ENCODE measurements at regions not wholly inside any gene's neighbourhood (a gene's known extent, or its start where the extent isn't known, plus 50 kb on each side); places are given as distances from the start of the nearest gene placed in this dataset.

DNA sequence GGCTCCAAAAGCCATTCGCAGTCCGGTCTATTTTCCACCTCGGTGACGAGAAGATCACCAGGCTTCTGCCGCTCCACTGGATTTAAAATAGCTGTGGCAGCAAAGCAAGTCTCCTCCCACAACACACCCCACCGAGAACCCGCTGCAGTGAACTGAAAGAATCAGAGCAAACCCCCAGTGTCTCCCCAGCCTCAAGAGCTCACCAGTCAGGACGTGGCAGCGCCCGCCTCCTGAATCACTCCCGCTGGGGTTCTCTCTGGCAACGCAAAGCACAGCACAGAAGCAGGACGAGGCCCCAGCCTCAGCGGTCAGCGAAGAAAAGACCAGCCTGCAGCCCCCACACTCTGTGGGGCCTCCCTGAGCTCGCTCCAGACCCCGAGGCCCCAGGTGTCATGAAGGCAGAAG is 126.1 kb upstream of the PPP2R2D start:
- Histone ChIP-seq H3K4me3 (ENCODE audit: low read depth, low read length) (no peak overlapping the region), H3K4me1 (ENCODE audit: control insufficient read depth, insufficient read depth, low read length) (no peaks in the 10 kb centered on the region; the same call in 1 of the 2 replicates), H3K9ac (ENCODE audit: low read depth, low read length) (no peak overlapping the region), H3K9me3 (ENCODE audit: control insufficient read depth, insufficient read depth, low read length) (peaks cover 26% of the 10 kb centered on the region), H3K27ac (ENCODE audit: low read depth, low read length) (no peak overlapping the region), H3K27me3 (ENCODE audit: control insufficient read depth, insufficient read depth, low read length) (no peaks in the 10 kb centered on the region), H3K36me3 (ENCODE audit: control insufficient read depth, insufficient read depth, low read length) (no peaks in the 10 kb centered on the region)

DNA sequence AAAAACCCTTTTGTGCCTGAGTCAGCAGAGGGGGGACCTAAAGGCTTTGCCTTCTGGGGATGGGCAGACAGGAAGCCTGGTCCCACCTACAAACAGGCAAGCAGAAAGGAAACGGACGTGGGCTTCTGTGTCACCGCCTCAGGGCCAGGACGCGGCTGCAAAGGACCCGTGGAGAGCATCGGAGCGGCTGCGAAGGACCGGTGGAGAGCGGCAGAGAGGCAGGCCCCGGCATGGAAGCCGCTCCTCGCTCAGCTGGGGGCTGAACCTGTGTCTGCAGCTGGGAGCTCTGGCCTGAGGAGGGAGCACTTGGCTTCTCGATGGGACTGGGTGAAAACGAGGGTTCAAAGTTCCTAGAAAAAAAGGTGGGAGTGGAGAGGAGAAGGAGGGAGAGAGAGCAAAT is 125.4 kb upstream of the PPP2R2D start:
- no peaks in the 10 kb centered on the region for H3K36me3 ChIP-seq (ENCODE audit: control insufficient read depth, insufficient read depth, low read length)
- no peak overlapping the region for H3K9ac ChIP-seq (ENCODE audit: low read depth, low read length)
- peaks cover 26% of the 10 kb centered on the region for H3K9me3 ChIP-seq (ENCODE audit: control insufficient read depth, insufficient read depth, low read length)
- no peak overlapping the region for H3K4me3 ChIP-seq (ENCODE audit: low read depth, low read length)
- no peak overlapping the region for H3K27ac ChIP-seq (ENCODE audit: low read depth, low read length)
- no peaks in the 10 kb centered on the region for H3K27me3 ChIP-seq (ENCODE audit: control insufficient read depth, insufficient read depth, low read length)
- H3K4me1 ChIP-seq (ENCODE audit: control insufficient read depth, insufficient read depth, low read length): no peaks in the 10 kb centered on the region; the same call in 1 of the 2 replicates

DNA sequence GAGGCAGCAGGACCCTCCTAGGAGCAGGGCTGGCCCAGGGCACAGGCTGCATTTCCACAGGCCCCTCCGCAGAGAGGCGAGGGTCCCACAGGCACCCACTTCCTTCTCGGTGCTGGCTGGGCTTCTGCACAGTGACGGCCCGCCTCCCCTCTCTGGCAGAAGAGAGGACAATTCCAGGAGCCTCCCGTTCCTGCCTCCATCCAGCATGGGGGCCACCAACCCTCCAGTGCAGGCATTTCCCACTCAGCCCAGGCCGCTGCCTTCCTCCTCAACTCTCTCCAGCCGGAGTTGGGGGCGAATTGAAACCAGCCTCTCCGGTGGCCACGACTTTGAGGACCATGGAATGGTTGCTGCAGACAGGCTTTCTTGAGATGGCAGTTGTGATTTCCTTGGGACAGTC is 125.0 kb upstream of the PPP2R2D start:
- H3K9me3 ChIP-seq (ENCODE audit: control insufficient read depth, insufficient read depth, low read length): peaks cover 26% of the 10 kb centered on the region
- H3K27ac ChIP-seq (ENCODE audit: low read depth, low read length): no peak overlapping the region
- no peak overlapping the region for H3K4me3 ChIP-seq (ENCODE audit: low read depth, low read length)
- H3K27me3 ChIP-seq (ENCODE audit: control insufficient read depth, insufficient read depth, low read length): no peaks in the 10 kb centered on the region
- H3K9ac ChIP-seq (ENCODE audit: low read depth, low read length): no peak overlapping the region
- no peaks in the 10 kb centered on the region for H3K4me1 ChIP-seq (ENCODE audit: control insufficient read depth, insufficient read depth, low read length)
- no peaks in the 10 kb centered on the region for H3K36me3 ChIP-seq (ENCODE audit: control insufficient read depth, insufficient read depth, low read length)

DNA sequence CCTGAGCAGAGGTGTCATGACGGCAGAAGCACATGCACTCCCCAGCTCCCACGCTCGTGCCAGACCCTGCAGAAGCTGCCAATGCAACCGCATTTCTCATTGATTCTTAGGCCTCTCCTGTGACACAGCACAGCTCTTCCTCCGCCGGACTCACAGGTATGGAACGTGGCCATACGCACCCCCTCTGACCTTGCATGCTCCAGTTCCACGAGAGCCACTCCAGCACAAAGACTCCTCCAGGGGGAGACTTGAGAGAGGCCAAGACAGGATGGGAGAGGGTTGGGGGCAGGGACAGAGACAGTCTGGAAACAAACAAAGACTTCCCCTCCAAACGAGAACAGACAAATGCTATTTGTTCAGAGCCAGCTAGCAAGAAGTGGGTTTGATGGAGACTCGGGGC is 124.3 kb upstream of the PPP2R2D start:
- Histone ChIP-seq H3K9me3 (ENCODE audit: control insufficient read depth, insufficient read depth, low read length) (peaks cover 26% of the 10 kb centered on the region), H3K9ac (ENCODE audit: low read depth, low read length) (no peak overlapping the region), H3K27ac (ENCODE audit: low read depth, low read length) (no peak overlapping the region), H3K27me3 (ENCODE audit: control insufficient read depth, insufficient read depth, low read length) (no peaks in the 10 kb centered on the region), H3K36me3 (ENCODE audit: control insufficient read depth, insufficient read depth, low read length) (no peaks in the 10 kb centered on the region), H3K4me1 (ENCODE audit: control insufficient read depth, insufficient read depth, low read length) (no peaks in the 10 kb centered on the region), H3K4me3 (ENCODE audit: low read depth, low read length) (no peak overlapping the region)

DNA sequence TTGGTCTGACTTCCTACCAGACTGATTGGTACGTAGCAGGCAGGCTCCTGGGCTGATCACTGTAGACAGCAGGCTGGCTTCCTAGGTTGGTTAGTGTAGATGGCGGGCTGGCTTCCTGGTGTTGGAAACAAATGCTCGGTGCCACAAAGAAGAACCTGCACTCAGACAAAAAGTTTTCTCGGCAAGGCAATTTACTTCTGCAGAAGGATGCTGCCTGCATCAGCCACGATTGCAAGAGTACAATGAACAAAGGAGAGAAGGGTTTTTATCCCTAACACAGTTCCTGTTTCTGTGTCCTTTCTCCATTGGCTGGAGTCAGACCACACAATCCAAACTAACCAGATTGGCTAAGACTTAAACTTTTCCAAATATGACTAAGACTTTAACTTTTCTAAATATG is 123.6 kb upstream of the PPP2R2D start:
- H3K9ac ChIP-seq (ENCODE audit: low read depth, low read length): no peak overlapping the region
- H3K4me3 ChIP-seq (ENCODE audit: low read depth, low read length): no peak overlapping the region
- H3K4me1 ChIP-seq (ENCODE audit: control insufficient read depth, insufficient read depth, low read length): no peaks in the 10 kb centered on the region
- H3K27ac ChIP-seq (ENCODE audit: low read depth, low read length): no peak overlapping the region
- H3K9me3 ChIP-seq (ENCODE audit: control insufficient read depth, insufficient read depth, low read length): peaks cover 26% of the 10 kb centered on the region
- no peaks in the 10 kb centered on the region for H3K36me3 ChIP-seq (ENCODE audit: control insufficient read depth, insufficient read depth, low read length)
- no peaks in the 10 kb centered on the region for H3K27me3 ChIP-seq (ENCODE audit: control insufficient read depth, insufficient read depth, low read length)

DNA sequence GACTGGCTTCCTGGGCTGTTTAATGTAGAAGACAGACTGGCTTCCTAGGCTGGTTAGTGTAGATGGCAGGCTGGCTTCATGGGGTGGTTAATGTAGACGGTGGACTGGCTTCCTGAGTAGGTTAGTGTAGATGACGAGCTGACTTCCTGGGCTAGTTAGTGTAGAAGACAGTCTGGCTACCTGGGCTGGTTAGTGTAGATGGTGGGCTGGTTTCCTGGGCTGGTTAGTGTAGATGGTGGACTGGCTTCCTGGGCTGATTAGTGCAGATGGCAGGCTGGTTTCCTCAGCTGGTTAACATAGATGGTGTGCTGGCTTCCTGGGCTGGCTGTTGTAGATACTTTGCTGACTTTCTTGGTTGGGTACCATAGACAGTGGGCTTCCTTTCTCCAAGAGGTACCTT is 122.9 kb upstream of the PPP2R2D start:
- Histone ChIP-seq H3K27me3 (ENCODE audit: control insufficient read depth, insufficient read depth, low read length) (no peaks in the 10 kb centered on the region), H3K9ac (ENCODE audit: low read depth, low read length) (no peak overlapping the region), H3K4me3 (ENCODE audit: low read depth, low read length) (no peak overlapping the region), H3K9me3 (ENCODE audit: control insufficient read depth, insufficient read depth, low read length) (peaks cover 26% of the 10 kb centered on the region), H3K4me1 (ENCODE audit: control insufficient read depth, insufficient read depth, low read length) (no peaks in the 10 kb centered on the region), H3K36me3 (ENCODE audit: control insufficient read depth, insufficient read depth, low read length) (no peaks in the 10 kb centered on the region), H3K27ac (ENCODE audit: low read depth, low read length) (no peak overlapping the region)

DNA sequence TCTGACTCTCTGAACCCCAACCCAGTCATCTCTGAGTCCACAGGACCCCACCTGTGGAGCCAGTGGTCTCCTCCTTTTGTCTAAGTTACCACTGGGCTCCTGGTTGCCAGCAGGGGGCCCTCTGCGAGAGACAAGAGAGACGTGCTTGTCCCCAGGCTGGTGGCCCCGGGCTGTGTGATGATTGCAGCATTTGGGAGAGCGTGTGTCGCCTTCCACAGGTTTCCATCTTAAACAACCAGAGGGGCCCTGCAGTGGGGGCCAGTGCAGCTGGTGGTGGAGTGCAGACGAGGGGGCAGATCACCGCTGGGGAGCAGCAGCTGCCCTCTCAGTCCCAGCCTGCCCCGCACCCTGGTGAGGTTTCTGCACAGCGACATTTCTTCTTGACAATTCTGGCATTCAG is 122.4 kb upstream of the PPP2R2D start:
- H3K4me1 ChIP-seq (ENCODE audit: control insufficient read depth, insufficient read depth, low read length): no peaks in the 10 kb centered on the region
- H3K27ac ChIP-seq (ENCODE audit: low read depth, low read length): no peak overlapping the region
- H3K9ac ChIP-seq (ENCODE audit: low read depth, low read length): no peak overlapping the region
- H3K9me3 ChIP-seq (ENCODE audit: control insufficient read depth, insufficient read depth, low read length): peaks cover 26% of the 10 kb centered on the region
- H3K27me3 ChIP-seq (ENCODE audit: control insufficient read depth, insufficient read depth, low read length): no peaks in the 10 kb centered on the region
- no peak overlapping the region for H3K4me3 ChIP-seq (ENCODE audit: low read depth, low read length)
- H3K36me3 ChIP-seq (ENCODE audit: control insufficient read depth, insufficient read depth, low read length): no peaks in the 10 kb centered on the region

DNA sequence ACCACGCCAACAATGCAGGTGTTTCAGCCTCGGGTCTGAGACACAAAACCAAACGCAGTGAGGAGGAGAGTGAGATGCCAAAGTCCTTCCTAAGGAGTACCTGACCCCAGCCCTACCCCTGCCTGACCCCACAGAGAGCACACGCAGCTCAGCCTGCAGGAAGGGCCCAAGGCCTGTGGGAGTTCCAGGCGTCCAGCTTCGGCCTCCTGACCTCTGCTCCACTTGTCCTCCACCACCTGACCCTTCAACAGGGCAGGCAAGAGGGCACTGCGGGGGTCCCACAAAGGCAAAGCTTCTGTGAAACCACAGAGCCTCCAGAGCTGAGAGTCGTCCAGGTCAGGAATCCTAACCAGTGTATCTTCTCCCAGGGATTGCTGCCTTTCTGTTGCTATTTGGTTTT is 122.0 kb upstream of the PPP2R2D start:
- Histone ChIP-seq H3K9me3 (ENCODE audit: control insufficient read depth, insufficient read depth, low read length) (peaks cover 26% of the 10 kb centered on the region), H3K4me1 (ENCODE audit: control insufficient read depth, insufficient read depth, low read length) (no peaks in the 10 kb centered on the region), H3K36me3 (ENCODE audit: control insufficient read depth, insufficient read depth, low read length) (no peaks in the 10 kb centered on the region), H3K27me3 (ENCODE audit: control insufficient read depth, insufficient read depth, low read length) (no peaks in the 10 kb centered on the region), H3K27ac (ENCODE audit: low read depth, low read length) (no peak overlapping the region), H3K4me3 (ENCODE audit: low read depth, low read length) (no peak overlapping the region), H3K9ac (ENCODE audit: low read depth, low read length) (no peak overlapping the region)

DNA sequence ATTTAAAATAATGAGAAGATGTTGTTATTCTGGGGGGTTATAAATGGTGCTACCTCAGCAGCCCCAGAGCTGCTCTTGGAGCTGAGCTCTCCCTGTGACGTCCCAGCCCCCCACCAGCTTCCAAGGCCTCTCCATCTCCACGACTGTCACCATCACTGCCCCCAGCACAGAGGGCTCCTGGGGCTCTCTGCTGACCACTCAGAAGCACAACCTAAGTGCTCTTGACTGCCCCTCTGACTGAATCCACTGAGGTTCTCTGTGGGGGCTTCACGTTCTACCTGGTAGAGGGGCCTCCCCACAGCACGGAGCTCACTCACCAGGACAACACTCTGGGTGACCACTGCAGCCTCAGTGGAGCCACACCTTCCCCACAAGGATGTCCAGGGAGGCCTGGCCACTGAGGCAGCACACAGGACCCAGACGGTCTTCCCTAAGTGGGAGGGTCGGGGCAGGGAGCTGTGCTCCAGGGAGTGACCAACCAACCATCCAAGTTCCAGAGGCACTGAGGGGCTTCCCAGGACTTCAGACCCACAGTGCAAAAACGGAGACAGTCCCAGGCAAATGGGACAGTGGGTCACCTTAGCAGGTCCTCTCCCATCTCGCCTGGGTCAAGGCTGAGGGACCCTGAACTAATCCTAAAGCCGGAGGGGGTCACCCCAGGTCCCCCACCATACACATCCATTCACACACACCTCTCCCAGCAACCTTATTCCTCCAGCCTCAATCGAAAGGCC is 121.0 kb upstream of the PPP2R2D start:
- Histone ChIP-seq H3K27me3 (ENCODE audit: control insufficient read depth, insufficient read depth, low read length) (no peaks in the 10 kb centered on the region), H3K36me3 (ENCODE audit: control insufficient read depth, insufficient read depth, low read length) (no peaks in the 10 kb centered on the region), H3K4me3 (ENCODE audit: low read depth, low read length) (no peak overlapping the region), H3K9ac (ENCODE audit: low read depth, low read length) (no peak overlapping the region), H3K27ac (ENCODE audit: low read depth, low read length) (no peak overlapping the region), H3K9me3 (ENCODE audit: control insufficient read depth, insufficient read depth, low read length) (peaks cover 26% of the 10 kb centered on the region), H3K4me1 (ENCODE audit: control insufficient read depth, insufficient read depth, low read length) (no peaks in the 10 kb centered on the region)

DNA sequence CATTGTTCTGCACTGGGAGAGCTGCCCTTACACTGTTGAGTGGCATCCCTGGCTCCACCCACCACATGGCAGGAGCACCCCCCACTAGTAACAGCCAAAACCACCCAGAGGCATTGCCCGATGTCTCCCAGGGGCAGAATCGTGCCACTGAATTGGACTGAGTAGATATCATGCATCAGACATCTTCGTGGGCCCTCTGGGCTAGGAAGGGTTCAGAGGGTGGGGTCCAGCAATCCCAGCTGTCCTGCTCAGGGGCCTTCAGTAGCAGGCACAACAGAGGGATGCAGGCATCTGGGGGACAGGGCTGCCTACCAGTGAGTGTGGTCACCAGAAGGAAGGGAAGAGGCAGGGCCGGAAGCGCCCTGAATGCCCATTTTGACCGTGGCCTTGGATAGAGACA is 119.7 kb upstream of the PPP2R2D start:
- Histone ChIP-seq H3K4me1 (ENCODE audit: control insufficient read depth, insufficient read depth, low read length) (no peaks in the 10 kb centered on the region), H3K9me3 (ENCODE audit: control insufficient read depth, insufficient read depth, low read length) (peaks cover 26% of the 10 kb centered on the region), H3K9ac (ENCODE audit: low read depth, low read length) (no peak overlapping the region), H3K27me3 (ENCODE audit: control insufficient read depth, insufficient read depth, low read length) (no peaks in the 10 kb centered on the region), H3K27ac (ENCODE audit: low read depth, low read length) (no peak overlapping the region), H3K36me3 (ENCODE audit: control insufficient read depth, insufficient read depth, low read length) (no peaks in the 10 kb centered on the region), H3K4me3 (ENCODE audit: low read depth, low read length) (no peak overlapping the region)

DNA sequence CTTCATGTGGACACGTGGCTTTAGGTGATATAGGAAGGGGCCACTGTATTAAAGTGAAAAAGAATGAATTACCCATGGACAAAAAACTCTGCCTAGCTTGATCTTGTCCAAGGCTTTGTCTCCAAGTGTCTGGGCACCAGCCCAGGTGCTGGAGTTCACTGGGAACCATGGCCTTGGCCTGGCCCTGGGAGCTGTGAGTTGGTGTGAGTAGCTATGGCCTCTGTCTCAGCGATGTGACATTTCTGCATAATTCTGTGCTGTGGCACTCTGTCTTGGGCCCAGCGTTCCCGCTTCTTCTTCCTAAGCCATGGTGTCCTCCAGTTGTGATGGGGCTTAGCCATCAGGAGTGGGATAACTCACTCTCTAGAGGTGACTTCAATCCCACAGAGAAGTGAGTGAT is 119.0 kb upstream of the PPP2R2D start:
- Histone ChIP-seq H3K4me3 (ENCODE audit: low read depth, low read length) (no peak overlapping the region), H3K9me3 (ENCODE audit: control insufficient read depth, insufficient read depth, low read length) (peaks cover 23% of the 10 kb centered on the region)

More for the DNA sequence above, 119.0 kb upstream of the PPP2R2D start:
- Histone ChIP-seq H3K4me1 (ENCODE audit: control insufficient read depth, insufficient read depth, low read length) (no peaks in the 10 kb centered on the region), H3K9ac (ENCODE audit: low read depth, low read length) (no peak overlapping the region), H3K36me3 (ENCODE audit: control insufficient read depth, insufficient read depth, low read length) (no peaks in the 10 kb centered on the region), H3K27me3 (ENCODE audit: control insufficient read depth, insufficient read depth, low read length) (no peaks in the 10 kb centered on the region), H3K27ac (ENCODE audit: low read depth, low read length) (no peak overlapping the region)
